ENCODE measurements at regions not wholly inside any gene's neighbourhood (a gene's known extent, or its start where the extent isn't known, plus 50 kb on each side); places are given as distances from the start of the nearest gene placed in this dataset.

- no peak for DNase-seq
Observed at GRCh38 chr2:104127049-104127770, 726.7 kb upstream of the POU3F3 start.

- DNase-seq, result no peak
Observed at GRCh38 chr2:104140361-104140760, 713.6 kb upstream of the POU3F3 start.

GRCh38 chr2:104158191-104158590, 695.7 kb upstream of the POU3F3 start:
- no peak for DNase-seq

GRCh38 chr2:104163611-104164130, 690.2 kb upstream of the POU3F3 start:
- peak in 3 of 58 donors; percentile 1 to 21 (median 5) for DNase-seq

GRCh38 chr2:104164721-104165252, 689.1 kb upstream of the POU3F3 start:
- no peak for DNase-seq

- no peak for DNase-seq
Observed at GRCh38 chr2:104177179-104177578, 676.7 kb upstream of the POU3F3 start.

- DNase-seq, result no peak
Observed at GRCh38 chr2:104179644-104180043, 674.3 kb upstream of the POU3F3 start.

GRCh38 chr2:104200533-104201168, 653.3 kb upstream of the POU3F3 start:
- no peak for DNase-seq

GRCh38 chr2:104213758-104214157, 640.2 kb upstream of the POU3F3 start:
- no peak for DNase-seq

- no peak for DNase-seq
Observed at GRCh38 chr2:104215269-104216161, 638.4 kb upstream of the POU3F3 start.

- no peak for DNase-seq
Observed at GRCh38 chr2:104233591-104233990, 620.3 kb upstream of the POU3F3 start.

- no peak for DNase-seq
Observed at GRCh38 chr2:104236491-104236890, 617.4 kb upstream of the POU3F3 start.

GRCh38 chr2:104240984-104241383, 612.9 kb upstream of the POU3F3 start:
- DNase-seq, result no peak

- DNase-seq, result peak in 1 of 58 donors; percentile 5
Observed at GRCh38 chr2:104249629-104250028, 604.3 kb upstream of the POU3F3 start.

GRCh38 chr2:104250635-104251034, 603.3 kb upstream of the POU3F3 start:
- DNase-seq, result no peak

GRCh38 chr2:104254017-104254416, 599.9 kb upstream of the POU3F3 start:
- no peak for DNase-seq

- no peak for DNase-seq
Observed at GRCh38 chr2:104262714-104263113, 591.2 kb upstream of the POU3F3 start.

GRCh38 chr2:104279646-104280045, 574.3 kb upstream of the POU3F3 start:
- DNase-seq, result peak in 4 of 58 donors; percentile 1 to 46 (median 12)

- DNase-seq, result no peak
Observed at GRCh38 chr2:104280216-104280615, 573.7 kb upstream of the POU3F3 start.

- DNase-seq, result peak in 2 of 58 donors; percentile 1 to 12
Observed at GRCh38 chr2:104286841-104287240, 567.1 kb upstream of the POU3F3 start.

All from anterior cingulate cortex (tissue), 58 donors.